Ishikawa (cell line): ENCODE measurements at regions not wholly inside any gene's neighbourhood (a gene's known extent, or its start where the extent isn't known, plus 50 kb on each side); places are given as distances from the start of the nearest gene placed in this dataset.

Experiments used
- CEBPB ChIP-seq: IDR thresholded peaks from 2 replicates; pipeline ENCODE4 v1.6.1; 2012
- EP300 ChIP-seq: IDR thresholded peaks from 2 replicates; pipeline ENCODE4 v1.6.1; 2012; ENCODE audit warnings: borderline replicate concordance
- MAX ChIP-seq: IDR thresholded peaks from 2 replicates; pipeline ENCODE4 v1.6.1; 2012
- RAD21 ChIP-seq: IDR thresholded peaks from 2 replicates; pipeline ENCODE4 v1.6.1; 2012; ENCODE audit warnings: low read depth
- TAF1 ChIP-seq: IDR thresholded peaks from 2 replicates; pipeline ENCODE4 v1.6.1; 2012; ENCODE audit warnings: low read depth, mild to moderate bottlenecking
- TCF12 ChIP-seq: IDR thresholded peaks from 2 replicates; pipeline ENCODE4 v1.6.1; 2012; ENCODE audit warnings: low read depth

- TF ChIP-seq EP300 (no peak), RAD21 (no peak), MAX (no peak), CEBPB (no peak), TAF1 (no peak), TCF12 (no peak)
Measured at GRCh38 chr12:91721023-91721422, 424.6 kb downstream of the BTG1 start.
